ENCODE measurements at regions not wholly inside any gene's neighbourhood (a gene's known extent, or its start where the extent isn't known, plus 50 kb on each side); places are given as distances from the start of the nearest gene placed in this dataset.

- TF ChIP-seq CTCF (conservative IDR thresholded peaks at IDR 0.05; ENCODE audit: low read length) (no peak), EZH2phosphoT487 (IDR thresholded peaks at IDR 0.05; ENCODE audit: borderline replicate concordance, low read depth, low read length) (no peak)
Observed at GRCh38 chr10:2525781-2526180, 541.6 kb upstream of the PFKP start.
